ENCODE measurements at regions not wholly inside any gene's neighbourhood (a gene's known extent, or its start where the extent isn't known, plus 50 kb on each side); places are given as distances from the start of the nearest gene placed in this dataset.
"Not testable (repeated sequence)": the region's sequence is repeated elsewhere in the genome, so short reads cannot be mapped to it uniquely, and the experiment has no call there.

DNA sequence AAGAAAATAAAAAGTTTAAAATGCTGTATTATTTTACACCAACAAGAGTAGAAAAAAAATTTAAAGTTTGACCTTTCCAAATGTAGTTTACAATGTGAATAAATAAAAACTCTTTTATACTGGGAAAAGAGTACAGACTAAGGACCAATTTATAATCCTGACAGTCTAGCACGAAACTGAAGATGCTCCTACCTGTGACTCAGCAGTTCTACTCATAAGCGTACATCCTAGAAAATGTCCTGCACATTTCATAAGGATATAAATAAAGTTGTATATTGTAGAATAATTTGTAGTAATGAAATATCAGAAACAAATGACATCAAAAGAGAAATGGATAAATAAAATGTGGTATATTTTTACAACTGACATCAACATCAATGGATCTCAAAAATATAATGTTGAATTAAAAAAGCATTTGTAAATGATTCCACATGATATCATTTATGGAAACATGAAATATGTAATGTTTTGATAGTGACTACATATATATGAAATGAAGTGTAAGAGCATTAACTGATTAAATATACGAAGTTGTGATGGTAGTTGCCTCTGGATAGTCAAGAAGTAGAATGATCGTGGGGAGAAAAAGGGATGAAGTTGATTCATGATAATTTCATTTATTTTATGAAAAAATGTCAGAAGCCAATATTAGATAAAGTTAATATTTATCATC lies 161.3 kb upstream of the CBLB start:
- no peak for DNase-seq

GRCh38 chr3:106030627-106030963 lies 161.8 kb upstream of the CBLB start:
- no peak for DNase-seq

GRCh38 chr3:106032479-106032878 lies 163.7 kb upstream of the CBLB start:
- no peak for DNase-seq

DNA sequence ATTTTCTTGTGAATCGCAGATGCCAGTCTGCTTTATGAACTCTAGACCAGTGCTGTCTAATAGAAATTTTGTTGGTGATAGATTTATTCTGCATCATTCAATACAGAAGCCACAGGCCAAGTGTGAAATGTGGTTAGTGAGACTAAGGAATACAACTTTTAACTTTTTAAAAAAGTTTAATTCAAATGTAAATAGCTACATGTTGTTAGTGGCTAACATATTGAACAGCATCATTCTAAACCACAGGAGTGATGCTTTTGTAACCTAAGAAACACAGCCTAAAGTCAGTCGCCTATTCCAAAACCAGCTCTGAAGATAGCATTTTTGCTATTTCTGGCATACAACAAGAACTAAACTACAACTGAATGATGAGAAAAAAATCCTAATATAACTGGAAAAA lies 164.8 kb upstream of the CBLB start:
- DNase-seq = no peak

DNA sequence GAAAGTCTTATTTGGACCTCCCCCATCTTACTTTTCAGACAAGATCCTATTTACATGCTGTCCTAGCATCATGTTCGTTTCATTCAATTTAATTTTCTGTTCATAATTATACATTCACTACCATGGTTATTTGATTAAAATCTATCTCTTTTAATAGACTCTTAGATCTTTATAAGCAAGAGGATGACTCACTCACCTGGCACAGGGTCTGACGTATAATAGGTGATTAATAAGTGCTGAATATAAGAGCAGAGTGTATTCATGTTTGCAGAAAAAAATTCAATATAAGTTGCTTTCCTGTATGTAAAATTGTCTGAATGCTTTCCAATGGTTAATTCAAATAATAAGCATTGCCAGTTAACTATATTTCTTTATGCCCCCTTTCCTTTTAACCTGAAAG lies 165.5 kb upstream of the CBLB start:
- no peak for DNase-seq

- no peak for DNase-seq
Measured at GRCh38 chr3:106035619-106036018, 166.8 kb upstream of the CBLB start.

DNA sequence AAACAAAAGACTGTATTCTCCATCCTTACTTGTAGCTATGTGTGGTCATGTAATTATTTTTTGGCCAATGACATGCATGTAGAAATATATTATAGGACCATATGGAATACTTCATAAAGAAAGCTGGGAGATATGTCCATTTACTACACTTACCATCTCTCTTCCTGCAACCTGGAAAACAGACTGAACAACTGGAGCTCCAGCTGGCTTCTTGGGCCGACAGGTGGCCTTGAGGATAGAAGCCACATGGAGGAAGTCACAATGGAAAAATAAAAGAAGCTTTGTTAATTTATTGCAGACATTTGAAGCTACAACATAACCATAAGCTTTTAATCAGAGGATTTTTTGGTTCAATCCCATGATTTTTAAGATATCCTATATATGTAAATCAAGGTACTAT lies 167.9 kb upstream of the CBLB start:
- DNase-seq = no peak

- no peak for DNase-seq
Measured at GRCh38 chr3:106047221-106047620, 178.4 kb upstream of the CBLB start.

DNA sequence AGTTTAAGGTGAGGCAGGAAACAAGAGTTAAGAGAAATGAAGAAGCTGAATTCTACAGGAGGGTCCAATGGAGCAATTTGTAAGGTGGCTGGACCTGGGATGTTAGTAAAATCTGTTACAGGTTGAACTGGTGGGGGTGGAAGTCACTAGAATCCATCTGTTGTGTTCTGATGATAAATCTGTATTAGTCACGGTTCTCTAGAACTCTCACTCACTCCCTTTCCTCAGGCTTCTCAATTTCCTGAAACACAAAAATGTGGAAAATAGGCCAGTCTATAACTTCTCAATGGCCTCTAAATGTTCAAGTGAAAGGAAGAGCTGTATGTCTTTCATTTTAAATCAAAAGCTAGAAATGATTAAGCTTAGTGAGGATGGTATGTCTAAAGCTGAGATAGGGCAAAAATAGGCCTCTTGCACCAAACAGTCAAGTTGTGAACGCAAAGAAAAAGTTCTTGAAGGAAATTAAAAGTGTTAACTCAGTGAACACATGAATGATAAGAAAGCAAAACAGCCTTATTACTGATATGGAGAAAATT lies 180.2 kb upstream of the CBLB start:
- DNase-seq = no peak

DNA sequence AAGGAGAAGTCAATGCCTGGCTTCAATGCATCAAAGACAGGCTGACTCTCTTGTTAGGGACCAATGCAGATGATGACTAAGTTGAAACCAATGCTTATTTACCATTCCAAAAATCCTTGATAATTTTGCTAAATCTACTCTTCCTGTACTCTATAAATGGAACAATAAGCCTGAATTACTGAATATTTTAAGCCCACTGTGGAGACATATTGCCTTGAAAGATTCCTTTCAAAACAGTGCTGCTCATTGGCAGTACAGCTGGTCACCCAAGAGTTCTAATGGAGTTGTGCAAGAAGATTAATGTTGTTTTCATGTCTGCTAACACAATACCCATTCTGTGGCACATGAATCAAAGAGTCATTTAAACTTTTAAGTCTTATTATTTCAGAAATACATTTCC lies 181.0 kb upstream of the CBLB start:
- no peak for DNase-seq

DNA sequence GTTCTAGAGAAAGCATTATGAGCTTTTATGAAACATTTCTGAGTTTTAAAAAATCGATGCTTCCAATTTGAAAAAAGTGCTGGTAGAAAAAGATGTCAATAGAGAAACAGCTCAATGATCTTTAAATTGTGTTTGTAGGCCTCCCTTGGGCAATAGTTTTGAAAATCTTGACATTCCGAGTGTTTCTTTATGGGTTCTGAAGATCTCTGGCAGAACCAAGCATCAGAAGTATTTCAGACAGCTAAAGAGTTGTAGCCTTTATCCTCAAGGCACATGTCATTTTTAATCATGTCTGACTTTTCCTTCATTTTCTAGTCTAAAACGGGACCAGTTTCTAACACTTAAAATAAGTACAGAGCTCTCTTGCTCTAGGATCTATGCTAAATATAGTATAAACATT lies 188.1 kb upstream of the CBLB start:
- no peak for DNase-seq

DNA sequence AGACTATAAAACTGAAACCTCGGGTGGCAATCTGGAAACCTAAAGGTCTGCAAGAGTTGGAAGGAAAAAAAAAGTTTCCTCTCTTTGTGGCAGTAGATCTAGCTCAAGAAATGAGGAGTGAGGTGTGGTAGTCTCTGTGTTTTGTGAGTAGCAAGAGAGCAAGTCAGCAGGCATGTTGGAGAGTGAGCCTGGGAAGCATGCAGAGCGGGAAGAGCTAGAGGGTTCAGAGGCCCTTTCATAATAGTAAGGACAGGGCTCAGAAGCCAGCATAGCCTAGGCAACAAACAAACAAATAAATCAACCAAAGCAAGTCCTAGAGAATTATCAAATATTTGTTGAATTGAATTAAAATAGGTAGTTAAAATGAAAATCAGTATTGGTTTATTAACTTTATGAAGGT lies 189.7 kb upstream of the CBLB start:
- DNase-seq = no peak

GRCh38 chr3:106059953-106060517 lies 191.2 kb upstream of the CBLB start:
- no peak for DNase-seq

- no peak for DNase-seq
Measured at GRCh38 chr3:106063909-106064308, 195.1 kb upstream of the CBLB start.

- no peak for DNase-seq
Measured at GRCh38 chr3:106065831-106066230, 197.0 kb upstream of the CBLB start.

GRCh38 chr3:106067711-106068110 lies 198.9 kb upstream of the CBLB start:
- no peak for DNase-seq

GRCh38 chr3:106068381-106068780 lies 199.6 kb upstream of the CBLB start:
- no peak for DNase-seq

- DNase-seq = no peak
Measured at GRCh38 chr3:106068795-106069194, 200.0 kb upstream of the CBLB start.

- DNase-seq = no peak
Measured at GRCh38 chr3:106070187-106070586, 201.4 kb upstream of the CBLB start.

GRCh38 chr3:106071306-106071705 lies 202.5 kb upstream of the CBLB start:
- no peak for DNase-seq

- DNase-seq = not testable (repeated sequence)
Measured at GRCh38 chr3:106072596-106072995, 203.8 kb upstream of the CBLB start.

DNA sequence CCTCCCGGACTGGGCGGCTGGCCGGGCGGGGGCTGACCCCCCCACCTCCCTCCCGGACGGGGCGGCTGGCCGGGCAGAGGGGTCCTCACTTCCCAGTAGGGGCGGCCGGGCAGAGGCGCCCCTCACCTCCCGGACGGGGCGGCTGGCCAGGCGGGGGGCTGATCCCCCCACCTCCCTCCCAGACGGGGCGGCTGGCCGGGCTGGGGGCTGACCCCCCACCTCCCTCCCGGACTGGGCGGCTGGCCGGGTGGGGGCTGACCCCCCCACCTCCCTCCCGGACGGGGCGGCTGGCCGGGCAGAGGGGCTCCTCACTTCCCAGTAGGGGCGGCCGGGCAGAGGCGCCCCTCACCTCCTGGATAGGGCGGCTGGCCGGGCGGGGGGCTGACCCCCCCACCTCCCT lies 205.0 kb upstream of the CBLB start:
- DNase-seq = not testable (repeated sequence)

GRCh38 chr3:106075731-106076130 lies 206.9 kb upstream of the CBLB start:
- DNase-seq = not testable (repeated sequence)

- no peak for DNase-seq
Measured at GRCh38 chr3:106078635-106079034, 209.8 kb upstream of the CBLB start.

DNA sequence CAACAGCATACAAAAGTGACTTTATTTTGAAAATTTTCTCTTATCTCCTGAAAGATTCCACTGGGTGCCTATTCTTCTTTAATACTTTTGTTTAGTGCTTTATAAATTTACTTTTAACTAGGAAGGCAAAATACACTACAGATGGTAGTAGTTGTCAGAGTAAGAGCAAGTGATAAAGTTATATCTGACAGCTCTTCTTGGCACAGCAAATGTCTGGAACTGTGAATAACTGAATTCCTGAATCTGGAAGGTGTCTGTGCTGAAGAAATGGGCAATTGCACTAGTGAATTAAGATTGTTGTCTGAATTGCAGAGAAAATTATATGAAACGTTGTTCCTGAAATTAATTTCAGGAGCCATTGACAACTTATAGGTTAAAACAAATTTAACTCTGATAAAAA lies 213.8 kb upstream of the CBLB start:
- no peak for DNase-seq
